HT-29 (cell line): ENCODE measurements at regions not wholly inside any gene's neighbourhood (a gene's known extent, or its start where the extent isn't known, plus 50 kb on each side); places are given as distances from the start of the nearest gene placed in this dataset.
A peak's percentile ranks its signal among the peaks of the same experiment; 100 is the strongest.
"Not testable (repeated sequence)": the region's sequence is repeated elsewhere in the genome, so short reads cannot be mapped to it uniquely, and the experiment has no call there.

Source experiments
- DNase-seq: peaks from one replicate; pipeline ENCODE4 v3.0.0-alpha.2; 2015; ENCODE audit warnings: low spot score

- no peak for DNase-seq
Measured at GRCh38 chr13:99075268-99076191, 97.7 kb upstream of the DOCK9 start.

- DNase-seq = no peak
Measured at GRCh38 chr13:99078017-99078771, 100.3 kb upstream of the DOCK9 start.

GRCh38 chr13:99080131-99080530, 102.3 kb upstream of the DOCK9 start:
- no peak for DNase-seq

- no peak for DNase-seq
Measured at GRCh38 chr13:99083981-99084380, 106.1 kb upstream of the DOCK9 start.

- DNase-seq = peak; percentile 26
Measured at GRCh38 chr13:99085139-99085807, 107.4 kb upstream of the DOCK9 start.

GRCh38 chr13:99085808-99086266, 108.0 kb upstream of the DOCK9 start:
- no peak for DNase-seq

- DNase-seq = peak; percentile 69
Measured at GRCh38 chr13:99086267-99087097, 108.6 kb upstream of the DOCK9 start.

GRCh38 chr13:99087098-99087953, 109.5 kb upstream of the DOCK9 start:
- peak; percentile 97 for DNase-seq

- DNase-seq = peak; percentile 85
Measured at GRCh38 chr13:99087954-99088491, 110.2 kb upstream of the DOCK9 start.

GRCh38 chr13:99093997-99094396, 106.7 kb upstream of the UBAC2 start:
- DNase-seq = no peak

GRCh38 chr13:99101831-99102230, 98.8 kb upstream of the UBAC2 start:
- not testable (repeated sequence) for DNase-seq

- no peak for DNase-seq
Measured at GRCh38 chr13:99103536-99103935, 97.1 kb upstream of the UBAC2 start.

GRCh38 chr13:99104396-99104795, 96.3 kb upstream of the UBAC2 start:
- DNase-seq = no peak

- DNase-seq = no peak
Measured at GRCh38 chr13:99105160-99105559, 95.5 kb upstream of the UBAC2 start.

GRCh38 chr13:99113351-99113750, 87.3 kb upstream of the UBAC2 start:
- no peak for DNase-seq

- no peak for DNase-seq
Measured at GRCh38 chr13:99118179-99118578, 82.5 kb upstream of the UBAC2 start.

- DNase-seq = no peak
Measured at GRCh38 chr13:99119656-99120055, 81.0 kb upstream of the UBAC2 start.

- DNase-seq = no peak
Measured at GRCh38 chr13:99120751-99121150, 79.9 kb upstream of the UBAC2 start.

- DNase-seq = no peak
Measured at GRCh38 chr13:99122171-99122570, 78.5 kb upstream of the UBAC2 start.
